ENCODE measurements at regions not wholly inside any gene's neighbourhood (a gene's known extent, or its start where the extent isn't known, plus 50 kb on each side); places are given as distances from the start of the nearest gene placed in this dataset.
A peak's percentile ranks its signal among the peaks of the same experiment; 100 is the strongest.
"Not testable (repeated sequence)": the region's sequence is repeated elsewhere in the genome, so short reads cannot be mapped to it uniquely, and the experiment has no call there.

DNA sequence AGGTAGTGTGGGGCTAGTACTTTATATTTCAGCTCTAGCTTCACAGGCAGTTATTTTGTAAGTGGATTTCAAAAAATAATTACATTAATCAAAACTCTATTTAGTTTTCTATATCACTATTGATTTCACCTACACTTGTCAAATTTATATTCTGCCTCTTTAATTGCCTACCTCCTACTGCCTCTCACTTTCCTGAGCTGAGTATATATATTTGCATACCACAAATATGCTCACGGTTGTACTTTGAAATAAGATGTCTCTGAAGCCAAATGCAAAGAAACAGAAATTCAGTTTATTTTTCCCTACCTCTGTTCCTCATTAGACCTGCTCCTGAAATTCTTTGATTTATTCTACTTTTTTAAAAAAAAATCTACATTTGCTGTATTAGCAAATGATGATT is 309.3 kb upstream of the TGFBR2 start:
- no peak for DNase-seq (ENCODE audit: low read depth in 2 of 2)

DNA sequence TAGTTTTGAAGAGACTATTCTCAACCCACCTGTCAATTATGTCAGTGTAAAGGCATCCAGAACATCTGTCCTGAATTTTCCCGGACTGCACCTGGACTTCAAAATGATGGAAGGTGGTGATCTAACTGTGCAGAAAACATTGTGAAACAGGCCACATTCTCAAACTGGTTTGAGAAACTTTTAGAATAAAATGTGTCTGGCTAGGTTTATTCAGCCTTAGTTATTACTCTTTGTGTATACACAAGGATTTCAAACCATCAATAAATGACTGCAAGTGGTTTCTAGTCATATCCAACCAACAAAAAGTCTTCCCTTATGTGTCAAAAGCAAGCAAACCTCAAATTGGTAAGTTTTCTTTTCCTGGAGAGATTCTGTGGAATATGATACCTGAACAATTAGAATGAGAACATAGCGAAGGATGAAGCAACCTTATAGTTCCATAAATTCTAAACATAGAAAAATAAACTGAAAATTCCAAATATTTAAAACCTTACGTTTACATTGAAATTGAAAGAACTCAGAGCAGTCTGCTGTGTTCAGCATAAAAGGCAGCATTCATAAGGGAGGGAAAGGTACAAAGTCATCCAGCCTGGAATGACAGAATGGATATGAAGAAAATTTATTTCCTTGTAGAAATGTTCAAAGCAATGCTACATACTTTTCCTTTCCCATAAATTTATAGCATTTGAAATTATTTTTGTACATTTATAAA is 306.6 kb upstream of the TGFBR2 start:
- no peak for DNase-seq (ENCODE audit: low read depth in 2 of 2)

- DNase-seq (ENCODE audit: low read depth in 2 of 2), result no peak
Observed at GRCh38 chr3:30300809-30301208, 305.6 kb upstream of the TGFBR2 start.

GRCh38 chr3:30302027-30302426 is 304.4 kb upstream of the TGFBR2 start:
- DNase-seq (ENCODE audit: low read depth in 2 of 2), result no peak

DNA sequence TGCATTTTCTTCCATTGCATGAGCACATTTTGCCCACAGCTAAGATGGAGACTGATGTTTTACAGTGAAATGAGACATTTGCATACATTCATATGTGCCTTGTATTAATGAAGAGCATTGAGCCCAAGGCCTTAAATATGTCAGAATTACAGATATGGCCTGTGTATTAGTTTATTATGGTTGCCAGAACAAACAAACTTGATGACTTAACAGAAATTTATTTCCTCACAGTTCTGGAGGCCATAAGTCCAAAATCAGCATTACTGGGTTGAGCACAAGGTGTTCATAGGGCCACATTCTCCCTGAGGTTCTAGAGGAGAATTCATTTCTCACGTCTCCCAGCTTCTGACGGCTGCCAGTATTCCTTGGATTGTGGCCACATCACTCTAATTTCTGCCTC is 302.6 kb upstream of the TGFBR2 start:
- no peak for DNase-seq (ENCODE audit: low read depth in 2 of 2)

- no peak for DNase-seq (ENCODE audit: low read depth in 2 of 2)
Observed at GRCh38 chr3:30305021-30305420, 301.4 kb upstream of the TGFBR2 start.

- no peak for DNase-seq (ENCODE audit: low read depth in 2 of 2)
Observed at GRCh38 chr3:30306896-30307295, 299.5 kb upstream of the TGFBR2 start.

- no peak for DNase-seq (ENCODE audit: low read depth in 2 of 2)
Observed at GRCh38 chr3:30307372-30307950, 298.9 kb upstream of the TGFBR2 start.

- DNase-seq (ENCODE audit: low read depth in 2 of 2), result no peak
Observed at GRCh38 chr3:30308131-30308530, 298.3 kb upstream of the TGFBR2 start.

DNA sequence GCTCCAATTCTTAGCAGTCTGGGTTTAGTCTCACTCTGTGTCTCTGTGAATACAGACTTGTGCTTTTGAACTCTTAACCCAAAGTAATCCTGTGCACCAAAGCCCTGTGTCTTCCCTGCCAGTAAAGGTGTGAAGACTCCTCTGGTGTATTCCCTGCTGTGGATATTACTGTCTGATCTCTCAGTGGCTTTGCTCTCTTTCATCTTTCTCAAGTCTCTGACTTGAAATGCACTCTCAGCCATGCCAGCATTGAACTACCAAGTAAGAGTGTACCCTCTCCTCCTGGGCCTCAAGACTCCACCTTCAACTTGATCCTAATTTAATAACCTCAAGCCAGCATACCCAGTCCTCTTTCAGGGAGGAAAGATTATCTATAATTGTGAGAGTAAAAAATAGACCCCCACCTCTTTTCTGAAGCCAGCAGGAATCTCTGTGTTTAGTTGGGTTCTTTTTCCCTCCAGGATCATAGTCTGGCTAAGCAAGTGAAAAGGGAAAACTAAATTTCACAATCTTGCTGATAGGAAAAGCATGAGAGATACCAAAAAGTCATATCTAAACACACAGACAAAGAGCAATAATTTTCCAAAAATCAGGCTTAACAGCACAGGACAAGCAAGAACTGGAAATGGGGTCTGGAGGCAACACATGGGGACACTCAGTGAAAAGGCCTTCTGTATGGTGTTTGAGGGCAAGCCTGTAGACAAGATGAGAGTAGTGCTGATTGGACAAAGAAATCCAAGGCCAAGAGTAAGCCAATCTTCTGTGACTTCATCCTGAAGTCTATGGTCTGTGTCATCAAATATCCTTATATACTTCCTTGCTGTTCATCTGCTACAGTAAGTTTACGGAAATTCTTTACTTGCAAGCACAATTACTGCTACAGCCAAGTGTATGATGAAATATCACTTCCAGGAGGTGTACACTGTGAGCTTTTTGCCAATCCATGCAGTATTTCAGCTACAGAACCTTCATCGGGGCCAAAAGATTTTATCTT is 296.1 kb upstream of the TGFBR2 start:
- DNase-seq (ENCODE audit: low read depth in 2 of 2), result no peak

- no peak for DNase-seq (ENCODE audit: low read depth in 2 of 2)
Observed at GRCh38 chr3:30311781-30312180, 294.6 kb upstream of the TGFBR2 start.

DNA sequence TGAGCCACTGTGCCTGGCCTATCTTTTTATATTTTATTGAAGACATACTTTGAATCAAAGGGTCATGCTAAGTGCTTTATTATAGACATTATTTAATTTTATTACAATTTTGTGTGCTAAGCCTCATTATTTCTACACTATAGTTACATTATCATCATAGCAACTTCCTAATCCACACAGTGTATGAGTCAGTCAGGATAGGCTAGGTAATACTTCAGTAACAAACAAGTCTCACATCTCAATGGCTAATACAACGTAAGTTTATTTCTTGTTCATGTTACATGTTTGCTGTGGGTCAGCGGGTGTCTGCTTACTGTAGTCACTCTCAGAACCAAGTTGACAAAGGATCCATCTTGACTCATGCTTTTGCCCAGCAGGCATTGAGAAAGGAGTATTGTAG is 292.6 kb upstream of the TGFBR2 start:
- DNase-seq (ENCODE audit: low read depth in 2 of 2), result no peak

DNA sequence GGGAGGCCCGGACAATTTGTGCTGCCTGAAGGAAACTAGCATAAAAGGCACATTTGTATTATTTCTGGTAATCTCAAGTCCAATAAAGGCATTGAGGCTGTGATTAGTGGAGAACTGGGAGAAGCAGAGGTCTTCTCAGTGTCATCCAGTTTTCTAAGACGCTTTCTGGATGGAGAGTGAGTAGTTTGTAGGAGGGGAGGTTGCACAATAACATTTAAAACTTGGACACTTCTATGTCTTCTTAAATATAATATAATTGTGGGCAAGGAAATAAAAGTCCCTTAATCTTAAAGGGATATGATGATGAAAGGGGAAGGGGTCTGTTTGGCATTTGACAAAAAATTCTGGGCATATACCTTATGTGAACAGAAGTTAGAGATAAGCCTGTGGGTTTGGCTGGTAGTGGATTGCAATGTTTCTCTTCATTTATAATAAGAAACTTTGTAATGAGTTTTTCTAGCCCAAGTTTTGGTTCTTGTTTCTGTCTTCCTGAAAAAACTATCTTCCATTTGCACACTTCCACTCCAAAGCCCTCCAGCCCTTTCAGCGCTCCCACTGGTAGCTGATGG is 291.6 kb upstream of the TGFBR2 start:
- no peak for DNase-seq (ENCODE audit: low read depth in 2 of 2)

- no peak for DNase-seq (ENCODE audit: low read depth in 2 of 2)
Observed at GRCh38 chr3:30315447-30315846, 291.0 kb upstream of the TGFBR2 start.

- DNase-seq (ENCODE audit: low read depth in 2 of 2), result no peak
Observed at GRCh38 chr3:30317561-30317960, 288.8 kb upstream of the TGFBR2 start.

- DNase-seq (ENCODE audit: low read depth in 2 of 2), result no peak
Observed at GRCh38 chr3:30318110-30318509, 288.3 kb upstream of the TGFBR2 start.

GRCh38 chr3:30319713-30320112 is 286.7 kb upstream of the TGFBR2 start:
- peak; percentile 1 to 8 for DNase-seq (ENCODE audit: low read depth in 2 of 2)

DNA sequence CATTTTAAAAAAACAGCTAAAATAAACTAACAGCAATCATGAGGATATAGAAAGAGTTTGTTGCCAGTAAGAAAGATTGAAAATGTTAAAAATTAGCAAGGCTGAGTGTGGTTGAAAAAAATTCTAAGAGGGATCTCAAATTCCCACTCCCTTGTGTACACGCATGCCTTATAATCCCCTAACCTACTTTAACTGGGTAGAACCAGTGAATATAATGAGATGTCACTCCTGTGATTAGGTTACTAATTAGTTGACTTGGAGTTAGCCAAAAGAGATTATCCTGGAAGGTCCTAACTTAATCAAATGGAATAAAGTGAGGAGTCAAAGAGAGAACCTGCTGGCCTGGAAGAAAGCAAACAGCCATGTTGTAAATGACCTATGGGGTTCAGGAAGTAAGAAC is 286.0 kb upstream of the TGFBR2 start:
- DNase-seq (ENCODE audit: low read depth in 2 of 2), result no peak

DNA sequence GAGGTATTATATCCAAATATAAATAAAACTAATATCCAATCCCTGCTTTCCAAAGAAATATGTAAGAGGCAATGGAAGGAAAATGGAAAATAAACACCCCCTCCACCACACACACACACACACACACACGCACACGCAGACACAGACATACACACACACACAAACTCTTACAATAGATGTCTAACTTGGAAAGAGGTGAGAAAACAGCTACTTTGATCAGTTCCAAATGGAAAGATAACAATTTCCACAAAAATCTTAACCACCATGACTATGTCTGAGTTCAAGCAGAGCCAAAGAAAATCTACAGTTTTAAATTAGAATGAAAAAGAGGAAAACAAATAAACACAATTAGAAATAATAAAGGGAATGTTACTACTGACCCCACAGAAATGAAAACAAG is 285.3 kb upstream of the TGFBR2 start:
- DNase-seq (ENCODE audit: low read depth in 2 of 2), result no peak

DNA sequence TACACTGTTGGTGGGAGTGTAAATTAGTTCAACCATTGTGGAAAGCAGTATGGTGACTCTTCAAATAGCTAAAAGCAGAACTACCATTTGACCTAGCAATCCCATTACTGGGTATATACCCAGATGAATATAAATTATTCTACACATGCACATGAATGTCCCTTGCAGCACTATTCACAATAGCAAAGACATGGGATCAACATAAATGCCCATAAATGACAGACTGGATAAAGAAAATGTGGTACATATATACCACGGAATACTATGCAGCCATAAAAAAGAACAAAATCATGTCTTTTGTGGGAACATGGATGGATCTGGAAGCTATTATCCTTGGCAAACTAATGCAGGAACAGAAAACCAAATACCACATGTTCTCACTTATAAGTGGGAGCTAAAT is 282.8 kb upstream of the TGFBR2 start:
- DNase-seq (ENCODE audit: low read depth in 2 of 2), result not testable (repeated sequence)

DNA sequence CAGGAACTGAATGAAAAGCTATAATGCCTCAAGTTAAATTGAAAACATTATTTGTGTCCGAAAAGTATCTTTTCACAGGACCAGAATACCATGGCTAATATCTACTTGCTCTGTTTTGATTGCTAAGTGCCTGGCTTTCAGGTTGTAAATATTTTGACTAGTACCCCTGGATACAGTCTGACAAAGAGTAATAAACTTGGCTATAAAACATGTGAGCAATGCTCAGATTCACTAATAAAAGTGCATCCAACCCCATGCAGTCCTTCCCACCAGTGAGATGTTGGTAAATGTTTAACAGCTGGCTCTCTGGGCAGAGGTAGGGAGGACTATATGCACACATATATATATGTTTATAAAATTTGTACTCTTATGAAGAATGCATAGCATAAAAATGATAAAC is 281.8 kb upstream of the TGFBR2 start:
- DNase-seq (ENCODE audit: low read depth in 2 of 2), result no peak

GRCh38 chr3:30327976-30328375 is 278.4 kb upstream of the TGFBR2 start:
- DNase-seq (ENCODE audit: low read depth in 2 of 2), result not testable (repeated sequence)

All from activated CD8-positive, alpha-beta memory T cell treated with anti-CD3 and anti-CD28 coated beads for 4 hours (primary cell).